Aorta (tissue), 5 donors: ENCODE measurements at regions not wholly inside any gene's neighbourhood (a gene's known extent, or its start where the extent isn't known, plus 50 kb on each side); places are given as distances from the start of the nearest gene placed in this dataset.

Experiments used
- ATAC-seq: fragments of 200-7000 bp; cut with Tn5 transposase; one replicate; pipeline ENCODE4 v1.9.1; 2022; ENCODE audit warnings: moderate library complexity; ENCODE audit not compliant: low FRiP score
- DNase-seq, 2 donors: peaks; one replicate each; pipeline ENCODE4 v3.0.0-alpha.2; 2020
- H3K27ac ChIP-seq, 2 donors: one replicate each; pipeline ENCODE4 v1.5.1; 2013; ENCODE audit warnings: low read length in 2 of 2, mild to moderate bottlenecking in 2 of 2, moderate library complexity in 2 of 2, control low read depth in 1 of 2, inconsistent platforms in 1 of 2, low read depth in 1 of 2
- H3K27me3 ChIP-seq, 2 donors: one replicate each; pipeline ENCODE4 v1.6.1; 2013; ENCODE audit warnings: control low read depth in 1 of 2, low read length in 1 of 2, mild to moderate bottlenecking in 1 of 2, moderate library complexity in 1 of 2; ENCODE audit not compliant: insufficient read depth in 2 of 2, control insufficient read depth in 1 of 2
- H3K36me3 ChIP-seq, 2 donors: one replicate each; pipeline ENCODE4 v1.6.1; 2013; ENCODE audit warnings: control low read depth in 1 of 2, low read length in 1 of 2, mild to moderate bottlenecking in 1 of 2; ENCODE audit not compliant: insufficient read depth in 2 of 2, control insufficient read depth in 1 of 2
- H3K4me1 ChIP-seq, 2 donors: one replicate each; pipeline ENCODE4 v1.6.1; 2013; ENCODE audit warnings: low read length in 2 of 2, control low read depth in 1 of 2, mild to moderate bottlenecking in 1 of 2, moderate library complexity in 1 of 2; ENCODE audit not compliant: insufficient read depth in 2 of 2, control insufficient read depth in 1 of 2
- H3K4me3 ChIP-seq, 2 donors: one replicate each; pipeline ENCODE4 v1.5.1; 2013; ENCODE audit warnings: low read length in 2 of 2, control low read depth in 1 of 2, mild to moderate bottlenecking in 1 of 2
- H3K9me3 ChIP-seq: one replicate; pipeline ENCODE4 v1.6.1; 2013; ENCODE audit warnings: mild to moderate bottlenecking, low read length; ENCODE audit not compliant: control insufficient read depth
- WGBS, 2 donors: extraction: QIAGEN DNeasy Blood & Tissue Kit; methylation state at CpG; one replicate each; pipeline ENCODE4 v1.1.7; 2013; 5-methylcytosine and 5-hydroxymethylcytosine counted together
- intact Hi-C, 2 donors: fragments of 100-400 bp; cut with DNase I; formaldehyde crosslinking; loops; one replicate each; pipeline versions ENCODE4 v1.14.2 to v1.15.0; 2022
- donor health status: healthy with polysubstance abuse.
- donor health status: Bipolar disorder and iron deficiency.
- donor health status: DM: no; HTN: no; CAD: no.
- donor health status: DM: no; HTN: no; CAD: no.
- donor health status: DM: yes; HTN: yes; CAD: no.

GRCh38 chr3:180492047-180492446 lies 109.9 kb upstream of the TTC14 start:
- H3K4me1 ChIP-seq = no peaks in the 10 kb centered on the region
- no peak overlapping the region for H3K27ac ChIP-seq
- DNase-seq = no peak
- no peaks in the 10 kb centered on the region for H3K36me3 ChIP-seq
- intact Hi-C loops = no loop called here
- 75 to 92% methylated on average over 1 of the region's 1 CpG for WGBS, 2 donors
- no peaks in the 10 kb centered on the region for H3K27me3 ChIP-seq
- no peak for ATAC-seq
- H3K4me3 ChIP-seq = no peak overlapping the region
- H3K9me3 ChIP-seq = no peaks in the 10 kb centered on the region

GRCh38 chr3:180496995-180497394 lies 105.0 kb upstream of the TTC14 start:
- Histone ChIP-seq H3K9me3 (no peaks in the 10 kb centered on the region), H3K4me1 (no peaks in the 10 kb centered on the region), H3K36me3 (no peaks in the 10 kb centered on the region), H3K27me3 (no peaks in the 10 kb centered on the region), H3K27ac (no peak overlapping the region), H3K4me3 (no peak overlapping the region)
- intact Hi-C loops = no loop called here
- WGBS, 2 donors = 64 to 78% methylated on average over 3 of the region's 3 CpGs
- ATAC-seq = no peak
- DNase-seq = no peak

- 76 to 83% methylated on average over 2 of the region's 2 CpGs for WGBS, 2 donors
These were observed 85.6 kb upstream of the TTC14 start for GRCh38 chr3:180516368-180516767.

GRCh38 chr3:180523040-180523439 lies 78.9 kb upstream of the TTC14 start:
- DNase-seq = no peak
- ATAC-seq = no peak
- H3K4me1 ChIP-seq = no peaks in the 10 kb centered on the region
- H3K27me3 ChIP-seq = no peaks in the 10 kb centered on the region
- intact Hi-C loops = no loop called here
- WGBS, 2 donors = 89 to 90% methylated on average over 3 of the region's 3 CpGs
- H3K36me3 ChIP-seq = no peaks in the 10 kb centered on the region
- H3K4me3 ChIP-seq = no peak overlapping the region
- H3K9me3 ChIP-seq = no peaks in the 10 kb centered on the region
- H3K27ac ChIP-seq = no peak overlapping the region

More at GRCh38 chr3:180516368-180516767, 85.6 kb upstream of the TTC14 start:
- DNase-seq (peak in 1 of 2 donors; percentile 26), ATAC-seq (peak; percentile 15)
- Histone ChIP-seq H3K27me3 (no peaks in the 10 kb centered on the region), H3K9me3 (peaks cover 2% of the 10 kb centered on the region), H3K4me1 (no peaks in the 10 kb centered on the region), H3K4me3 (no peak overlapping the region), H3K36me3 (no peaks in the 10 kb centered on the region), H3K27ac (no peak overlapping the region)
- intact Hi-C loops = no loop called here

GRCh38 chr3:180528843-180529242 lies 73.1 kb upstream of the TTC14 start:
- Histone ChIP-seq H3K36me3 (no peaks in the 10 kb centered on the region), H3K27me3 (no peaks in the 10 kb centered on the region), H3K9me3 (no peaks in the 10 kb centered on the region), H3K27ac (no peak overlapping the region), H3K4me3 (no peak overlapping the region), H3K4me1 (no peaks in the 10 kb centered on the region)
- DNase-seq = no peak
- WGBS, 2 donors = 77% methylated on average over 1 of the region's 1 CpG
- ATAC-seq = no peak
- intact Hi-C loops = no loop called here

GRCh38 chr3:180529778-180530177 lies 72.2 kb upstream of the TTC14 start:
- H3K4me1 ChIP-seq = no peaks in the 10 kb centered on the region
- WGBS, 2 donors = 67 to 71% methylated on average over 5 of the region's 5 CpGs
- H3K27me3 ChIP-seq = no peaks in the 10 kb centered on the region
- H3K9me3 ChIP-seq = no peaks in the 10 kb centered on the region
- H3K27ac ChIP-seq = no peak overlapping the region
- H3K36me3 ChIP-seq = no peaks in the 10 kb centered on the region
- intact Hi-C loops = no loop called here
- no peak for ATAC-seq
- DNase-seq = no peak
- H3K4me3 ChIP-seq = no peak overlapping the region

- H3K4me1 ChIP-seq = no peaks in the 10 kb centered on the region
- intact Hi-C loops = no loop called here
- DNase-seq (no peak), ATAC-seq (no peak)
- H3K9me3 ChIP-seq = no peaks in the 10 kb centered on the region
- H3K36me3 ChIP-seq = no peaks in the 10 kb centered on the region
- no peak overlapping the region for H3K27ac ChIP-seq
- no peak overlapping the region for H3K4me3 ChIP-seq
- H3K27me3 ChIP-seq = no peaks in the 10 kb centered on the region
These were observed 71.7 kb upstream of the TTC14 start for GRCh38 chr3:180530276-180530675.

GRCh38 chr3:180531303-180532278 lies 70.4 kb upstream of the TTC14 start:
- ATAC-seq (no peak), DNase-seq (peak; percentile 24 to 40)
- Histone ChIP-seq H3K4me3 (no peak overlapping the region), H3K27ac (no peak overlapping the region), H3K4me1 (no peaks in the 10 kb centered on the region), H3K9me3 (no peaks in the 10 kb centered on the region), H3K27me3 (no peaks in the 10 kb centered on the region), H3K36me3 (no peaks in the 10 kb centered on the region)
- intact Hi-C loops = no loop called here
- WGBS, 2 donors = 75 to 79% methylated on average over 10 of the region's 10 CpGs

- ATAC-seq (no peak), DNase-seq (no peak)
- WGBS, 2 donors = 65 to 69% methylated on average over 2 of the region's 2 CpGs
- Histone ChIP-seq H3K36me3 (no peaks in the 10 kb centered on the region), H3K9me3 (no peaks in the 10 kb centered on the region), H3K27ac (no peak overlapping the region), H3K4me3 (no peak overlapping the region), H3K4me1 (no peaks in the 10 kb centered on the region), H3K27me3 (no peaks in the 10 kb centered on the region)
- intact Hi-C loops = no loop called here
These were observed 67.1 kb upstream of the TTC14 start for GRCh38 chr3:180534828-180535227.
